ENCODE measurements at regions not wholly inside any gene's neighbourhood (a gene's known extent, or its start where the extent isn't known, plus 50 kb on each side); places are given as distances from the start of the nearest gene placed in this dataset.

GRCh38 chr2:56444339-56444738 is 260.5 kb downstream of the CCDC85A start:
- DNase-seq, result peak; percentile 24 to 49 (median 36)

DNA sequence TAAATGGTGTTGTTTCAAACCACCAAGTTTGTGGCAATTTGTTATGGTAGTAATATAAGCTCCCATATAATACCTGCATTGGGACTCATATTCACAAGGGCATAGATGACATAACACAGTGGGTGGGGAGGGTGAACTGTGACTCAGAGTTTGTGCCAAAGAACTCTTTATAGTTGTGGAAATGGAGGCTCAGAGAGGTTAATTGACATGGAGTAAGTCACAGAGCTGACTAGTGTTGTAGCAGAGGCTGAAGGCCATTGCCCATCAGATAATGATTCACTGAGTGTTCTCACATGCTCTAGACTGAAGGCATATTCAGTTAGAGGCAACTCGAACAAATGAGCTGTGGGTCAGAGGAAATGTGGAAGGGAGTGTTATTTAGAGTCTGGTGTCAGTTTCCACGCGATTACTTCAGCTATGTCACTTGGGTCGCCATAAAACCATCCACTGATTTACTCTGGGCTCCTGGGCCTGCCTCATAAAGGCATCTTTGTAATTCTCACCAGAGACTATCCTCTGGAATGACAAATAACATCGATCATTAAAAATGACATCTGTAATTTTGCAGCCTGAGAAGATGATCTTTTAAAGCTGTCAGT is 264.7 kb downstream of the CCDC85A start:
- DNase-seq, result no peak

DNA sequence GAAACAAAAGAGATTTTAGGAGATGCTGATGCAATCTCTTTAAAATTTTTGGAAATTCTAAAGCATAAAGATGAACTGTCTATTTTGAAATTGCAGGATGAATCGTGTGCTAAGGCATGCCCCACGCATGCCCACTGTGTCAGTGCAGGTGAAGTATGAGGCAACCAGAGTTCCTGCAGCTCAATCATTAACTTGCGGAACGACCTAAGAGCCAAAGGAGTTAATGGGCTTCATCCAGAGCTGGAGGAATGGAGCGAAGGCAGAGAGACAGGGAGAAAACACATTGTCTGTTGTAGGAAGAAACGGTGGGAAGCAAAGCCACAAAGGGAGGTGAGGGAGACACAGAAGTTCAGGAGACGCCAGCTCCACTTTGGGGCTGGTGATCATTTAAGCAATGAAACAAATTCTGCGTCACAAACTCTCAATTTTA is 265.2 kb downstream of the CCDC85A start:
- DNase-seq, result no peak

GRCh38 chr2:56449449-56449860 is 265.7 kb downstream of the CCDC85A start:
- DNase-seq, result no peak

GRCh38 chr2:56450047-56450446 is 266.3 kb downstream of the CCDC85A start:
- DNase-seq, result no peak

DNA sequence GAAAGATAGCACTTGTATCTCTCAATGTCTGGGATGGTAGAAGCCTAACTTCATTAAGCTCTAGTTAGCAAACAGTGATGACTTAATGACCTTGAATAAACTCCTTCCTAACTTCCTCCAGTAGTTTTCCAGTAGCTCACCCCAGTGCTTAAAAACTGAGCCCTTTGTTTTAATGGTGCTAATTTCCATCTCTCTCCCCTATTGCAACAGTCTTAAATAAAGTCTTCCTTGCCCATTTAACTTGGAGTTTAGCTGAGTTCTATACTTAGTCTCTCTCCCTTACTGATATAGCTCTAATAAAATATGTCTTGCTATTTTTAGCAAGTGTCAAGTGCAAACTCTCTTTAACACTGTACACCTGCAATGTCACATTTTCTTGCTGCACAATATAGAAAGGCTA is 267.0 kb downstream of the CCDC85A start:
- DNase-seq, result no peak

DNA sequence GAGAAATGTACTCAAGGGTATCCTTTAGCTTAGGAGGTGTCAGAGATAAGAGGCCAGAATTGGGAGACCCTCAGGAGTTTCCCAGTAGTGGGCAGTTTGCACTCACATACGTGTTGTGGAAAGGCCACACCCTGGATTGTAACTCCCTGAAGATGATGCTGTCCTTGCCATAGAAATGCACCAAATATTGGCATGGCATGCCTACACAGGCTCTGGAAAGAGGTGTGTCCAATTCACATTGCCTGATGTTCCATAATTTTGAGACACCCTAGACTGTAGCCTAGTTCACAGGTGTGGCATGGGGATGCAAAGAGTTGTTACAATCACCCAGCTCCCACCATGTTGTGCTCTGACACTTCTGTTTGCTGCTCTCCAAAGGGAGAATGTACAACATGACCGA is 271.9 kb downstream of the CCDC85A start:
- no peak for DNase-seq

DNA sequence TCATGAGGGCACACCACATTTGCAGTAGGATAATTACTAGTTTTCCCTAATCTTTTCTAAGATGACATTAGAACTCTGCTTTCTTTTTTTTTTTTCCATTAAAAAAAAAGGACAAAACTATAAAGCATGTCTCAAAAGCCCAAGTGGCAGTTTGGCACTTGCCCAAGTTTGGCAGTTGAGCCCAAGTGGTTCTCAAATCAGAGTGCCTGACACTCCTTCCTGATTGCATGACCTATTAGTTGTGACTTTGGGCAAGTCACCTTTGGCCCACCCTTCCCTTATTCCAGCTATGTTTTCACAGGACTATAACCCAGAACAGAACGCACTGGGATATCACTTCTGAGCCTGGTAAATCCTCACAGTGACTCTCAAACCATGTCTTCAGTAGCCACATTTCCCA is 273.0 kb downstream of the CCDC85A start:
- DNase-seq, result no peak

GRCh38 chr2:56460508-56460907 is 276.7 kb downstream of the CCDC85A start:
- no peak for DNase-seq

GRCh38 chr2:56464066-56464465 is 280.3 kb downstream of the CCDC85A start:
- no peak for DNase-seq

- DNase-seq, result no peak
Measured at GRCh38 chr2:56464613-56465012, 280.8 kb downstream of the CCDC85A start.

- no peak for DNase-seq
Measured at GRCh38 chr2:56465491-56465890, 281.7 kb downstream of the CCDC85A start.

GRCh38 chr2:56473524-56473923 is 289.7 kb downstream of the CCDC85A start:
- peak in 1 of 3 donors; percentile 17 for DNase-seq

GRCh38 chr2:56474412-56475158 is 290.8 kb downstream of the CCDC85A start:
- peak in 2 of 3 donors; percentile 7 to 14 for DNase-seq

GRCh38 chr2:56475191-56475590 is 291.4 kb downstream of the CCDC85A start:
- DNase-seq, result peak; percentile 7 to 30 (median 10)

DNA sequence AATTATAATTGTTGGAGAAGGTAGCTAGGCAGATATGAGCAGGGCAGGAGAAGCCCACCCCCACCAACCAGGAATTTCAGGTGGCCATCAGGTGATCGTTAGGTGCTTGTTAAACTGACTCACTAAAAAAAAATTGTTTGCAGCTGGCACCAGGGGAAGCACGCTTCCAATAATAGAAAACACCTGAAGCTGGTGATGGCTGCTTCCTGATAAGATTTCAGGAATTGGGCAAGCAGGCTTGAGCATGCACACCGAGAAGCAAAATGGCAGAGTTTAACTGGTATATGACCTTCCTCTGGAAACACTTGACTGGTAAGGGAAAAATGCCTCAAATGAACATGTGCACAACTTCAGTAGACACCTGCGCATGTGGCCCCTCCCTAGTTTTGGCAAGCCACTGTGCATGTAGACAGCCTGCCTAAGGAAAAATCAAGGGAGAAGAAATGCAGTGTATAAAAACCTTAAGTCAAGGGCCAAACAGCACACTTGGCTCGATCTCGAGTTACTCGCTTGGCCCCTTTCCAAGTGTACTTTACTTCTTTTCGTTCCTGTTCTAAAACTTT is 292.8 kb downstream of the CCDC85A start:
- DNase-seq, result no peak

DNA sequence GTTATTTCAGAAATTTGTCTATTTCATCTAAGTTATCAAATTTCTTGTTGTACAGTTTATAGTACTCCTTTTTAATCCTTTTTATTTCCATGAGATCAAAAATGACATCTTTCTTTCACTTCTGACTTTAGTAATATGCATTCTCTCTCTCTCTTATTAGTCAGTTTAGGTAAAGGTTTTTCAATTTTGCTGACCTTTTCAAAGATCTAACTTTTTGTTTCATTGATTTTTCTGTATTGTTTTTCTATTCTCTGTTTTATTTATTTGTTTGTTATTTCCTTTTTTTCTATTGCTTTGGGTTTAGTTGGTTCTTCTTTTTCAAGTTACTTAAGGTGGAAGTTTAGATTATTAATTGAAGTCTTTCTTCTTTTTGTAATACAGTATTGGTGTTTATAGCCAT is 294.2 kb downstream of the CCDC85A start:
- no peak for DNase-seq

DNA sequence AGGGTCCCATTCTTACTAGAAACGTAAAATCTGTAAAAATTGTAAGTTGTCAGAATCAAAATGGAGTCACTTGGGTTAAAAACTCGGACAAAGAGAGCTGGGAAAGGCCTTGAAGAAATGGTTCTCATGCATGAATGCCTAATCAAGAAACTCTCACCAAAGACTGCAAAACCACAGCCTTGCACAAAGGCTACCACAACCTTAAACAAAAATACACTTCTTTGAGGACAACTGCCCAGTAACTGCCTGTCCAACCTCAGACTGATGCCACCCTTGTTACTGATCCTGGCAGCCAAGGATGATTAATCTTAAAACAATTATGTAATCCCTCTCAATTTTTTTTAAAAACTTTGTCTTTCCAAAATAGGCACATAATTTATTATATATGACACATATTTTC is 299.3 kb downstream of the CCDC85A start:
- DNase-seq, result no peak

DNA sequence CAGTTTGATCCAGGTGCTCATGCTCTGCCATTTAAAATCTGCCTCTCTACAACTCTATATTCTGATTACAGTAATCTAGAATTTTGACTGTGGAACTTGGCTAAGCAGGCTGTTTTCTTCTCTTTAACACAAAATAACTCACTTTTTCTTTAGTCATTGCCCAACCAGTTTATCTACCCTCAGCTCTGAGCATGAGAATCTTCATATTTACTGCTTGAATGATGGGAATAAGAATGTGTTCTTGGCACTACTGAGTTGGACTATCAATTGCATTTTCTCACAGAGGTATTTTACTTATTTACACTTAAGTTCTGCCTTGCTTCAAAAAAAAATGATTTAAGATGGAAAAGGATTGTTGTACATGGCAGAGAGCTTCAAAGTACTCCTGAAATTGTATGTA is 301.1 kb downstream of the CCDC85A start:
- no peak for DNase-seq

- DNase-seq, result no peak
Measured at GRCh38 chr2:56500317-56500716, 316.5 kb downstream of the CCDC85A start.

GRCh38 chr2:56502616-56503015 is 318.8 kb downstream of the CCDC85A start:
- DNase-seq, result peak; percentile 31 to 65 (median 31)

DNA sequence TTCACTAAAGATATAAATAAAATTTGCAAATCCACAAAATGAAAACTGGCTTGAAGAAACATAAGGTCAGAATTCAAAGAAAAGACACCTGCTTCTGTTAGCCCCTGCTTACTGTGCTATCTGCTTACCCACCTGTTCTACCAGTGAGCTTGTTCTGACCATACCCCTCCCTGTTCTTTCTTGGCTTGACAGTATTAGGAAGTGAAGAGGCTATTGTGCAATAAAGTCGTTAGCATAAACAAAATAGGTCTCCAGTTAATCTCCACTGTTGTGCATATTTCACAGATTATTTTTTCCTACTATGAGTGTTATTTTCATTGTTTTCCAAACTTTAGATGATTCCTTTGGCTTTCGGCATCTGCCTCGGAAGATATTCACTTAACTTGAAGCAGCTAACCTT is 322.1 kb downstream of the CCDC85A start:
- no peak for DNase-seq

DNA sequence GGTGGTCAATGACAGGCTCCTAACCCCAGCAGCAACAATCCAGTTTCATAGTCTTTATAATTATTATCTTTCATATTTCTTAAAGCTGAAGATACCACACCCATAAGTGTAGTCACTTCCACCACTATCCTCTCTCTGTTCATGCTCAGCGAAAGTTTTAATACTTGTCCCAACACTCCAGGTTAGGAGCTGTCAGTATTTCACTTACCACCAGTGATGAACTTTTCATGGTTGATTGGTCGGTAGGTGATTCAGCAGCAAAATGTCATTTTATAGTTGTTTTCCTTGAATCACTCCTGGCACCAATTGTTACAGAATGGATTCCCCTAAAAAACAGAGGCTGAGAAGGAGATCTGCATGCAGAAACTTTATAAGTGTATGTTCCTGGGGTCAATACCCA is 324.9 kb downstream of the CCDC85A start:
- DNase-seq, result no peak

Data from muscle of back (tissue), 3 donors.